Keratinocyte (primary cell): ENCODE measurements at regions not wholly inside any gene's neighbourhood (a gene's known extent, or its start where the extent isn't known, plus 50 kb on each side); places are given as distances from the start of the nearest gene placed in this dataset.

Source experiments
- DNase-seq: peaks from one replicate; pipeline ENCODE4 v3.0.0-alpha.2; 2011; ENCODE audit warnings: low read depth, missing footprints, low spot score
- FAIRE-seq: peaks from 2 replicates; lab custom pipeline; 2011; peaks lifted over from hg19 to GRCh38; lab: Jason Lieb, UNC
- H2AFZ ChIP-seq: 2 replicates; pipeline ENCODE4 v1.6.0; 2012; ENCODE audit warnings: low read length, control low read depth, inconsistent platforms; ENCODE audit not compliant: control insufficient read depth
- H3K27ac ChIP-seq: 2 replicates; pipeline ENCODE4 v1.5.1; 2011; ENCODE audit warnings: low read length; ENCODE audit not compliant: control insufficient read depth, insufficient read depth
- H3K27me3 ChIP-seq: 3 replicates; pipeline ENCODE4 v1.6.0; 2011; ENCODE audit warnings: low read length; ENCODE audit not compliant: control insufficient read depth, insufficient read depth; ENCODE audit errors: extremely low read depth
- H3K36me3 ChIP-seq, 2 experiments: 2 replicates in 1 of 2; 3 replicates in 1 of 2; pipeline ENCODE4 v1.5.1; 2011; ENCODE audit warnings: low read length in 2 of 2, mild to moderate bottlenecking in 1 of 2; ENCODE audit not compliant: control insufficient read depth in 2 of 2, insufficient read depth in 2 of 2; ENCODE audit errors: extremely low read depth in 1 of 2
- H3K4me1 ChIP-seq: 3 replicates; pipeline ENCODE4 v1.5.1; 2011; ENCODE audit warnings: low read length; ENCODE audit not compliant: control insufficient read depth, insufficient read depth; ENCODE audit errors: extremely low read depth
- H3K4me2 ChIP-seq: 3 replicates; pipeline ENCODE4 v1.6.0; 2011; ENCODE audit warnings: low read depth, low read length; ENCODE audit not compliant: control insufficient read depth, insufficient read depth; ENCODE audit errors: extremely low read depth
- H3K4me3 ChIP-seq, 3 experiments: fragments of 200-600 bp in 1 of 3; sonication (generic) in 1 of 3; 2 replicates in 2 of 3; 3 replicates in 1 of 3; pipeline ENCODE4 v1.5.1; 2011 to 2016; ENCODE audit warnings: low read length in 3 of 3, mild to moderate bottlenecking in 3 of 3, control low read depth in 2 of 3, inconsistent platforms in 1 of 3, low read depth in 1 of 3, mixed read lengths in 1 of 3, mixed run types in 1 of 3, moderate library complexity in 1 of 3; ENCODE audit not compliant: control insufficient read depth in 2 of 3, insufficient read depth in 2 of 3; ENCODE audit errors: extremely low read depth in 1 of 3
- H3K79me2 ChIP-seq: 2 replicates; pipeline ENCODE4 v1.6.0; 2012; ENCODE audit warnings: low read length; ENCODE audit not compliant: control insufficient read depth, insufficient read depth
- H3K9ac ChIP-seq: 3 replicates; pipeline ENCODE4 v1.6.0; 2011; ENCODE audit warnings: low read length; ENCODE audit not compliant: control insufficient read depth, insufficient read depth; ENCODE audit errors: extremely low read depth
- H3K9me1 ChIP-seq: 3 replicates; pipeline ENCODE4 v1.6.0; 2011; ENCODE audit warnings: low read length; ENCODE audit not compliant: control insufficient read depth, insufficient read depth; ENCODE audit errors: extremely low read depth
- H3K9me3 ChIP-seq: 2 replicates; pipeline ENCODE4 v1.5.1; 2012; ENCODE audit warnings: low read depth, low read length; ENCODE audit not compliant: control insufficient read depth
- H4K20me1 ChIP-seq: 3 replicates; pipeline ENCODE4 v1.6.0; 2011; ENCODE audit warnings: low read length; ENCODE audit not compliant: control insufficient read depth, insufficient read depth; ENCODE audit errors: extremely low read depth
- CTCF ChIP-seq, 3 experiments: IDR thresholded peaks in 1 of 3; conservative IDR thresholded peaks in 1 of 3; optimal IDR thresholded peaks in 1 of 3; 2 replicates in 2 of 3; 3 replicates in 1 of 3; pipeline versions ENCODE3 to v1.5.1; 2011; ENCODE audit warnings: low read length in 3 of 3, mild to moderate bottlenecking in 3 of 3, moderate library complexity in 2 of 3, control low read depth in 1 of 3, inconsistent platforms in 1 of 3; ENCODE audit not compliant: insufficient read depth in 2 of 3; ENCODE audit errors: extremely low read depth in 1 of 3
- EZH2 ChIP-seq: IDR thresholded peaks from one replicate; pipeline ENCODE4 v1.6.1; 2012; ENCODE audit warnings: inconsistent platforms, mild to moderate bottlenecking, low read length, moderate library complexity
- dilution Hi-C: fragments of 300-500 bp; cut with MboI; formaldehyde crosslinking; loops from one replicate; pipeline ENCODE4 v1.7.0; 2020; ENCODE audit warnings: low sequenced_read_pairs; ENCODE audit not compliant: extremely low pct_ligation_motif_present

GRCh38 chr12:34336619-34337465 lies 314.5 kb downstream of the ALG10 start:
- no peak overlapping the region for H3K27ac ChIP-seq
- H4K20me1 ChIP-seq: no peaks in the 10 kb centered on the region
- no peak overlapping the region for H3K4me3 ChIP-seq
- H2AFZ ChIP-seq: no peak overlapping the region
- no peak for TF ChIP-seq CTCF (optimal IDR thresholded peaks at IDR 0.05 in 1 of 3, IDR thresholded peaks at IDR 0.05 in 1 of 3, conservative IDR thresholded peaks at IDR 0.05 in 1 of 3; ENCODE audit: extremely low read depth in 1 of 3, insufficient read depth in 2 of 3, low read length in 3 of 3)
- TF ChIP-seq EZH2: no peak
- no peak overlapping the region for H3K9ac ChIP-seq
- H3K27me3 ChIP-seq: no peaks in the 10 kb centered on the region
- H3K79me2 ChIP-seq: no peaks in the 10 kb centered on the region
- H3K9me3 ChIP-seq: peaks cover 1% of the 10 kb centered on the region
- H3K36me3 ChIP-seq: no peaks in the 10 kb centered on the region
- no peaks in the 10 kb centered on the region for H3K9me1 ChIP-seq
- FAIRE-seq: no peak
- H3K4me1 ChIP-seq: no peaks in the 10 kb centered on the region
- dilution Hi-C loops: no loop called here
- no peak overlapping the region for H3K4me2 ChIP-seq
- DNase-seq: no peak

GRCh38 chr12:34338751-34339150 lies 316.5 kb downstream of the ALG10 start:
- no peaks in the 10 kb centered on the region for H3K36me3 ChIP-seq
- no peak overlapping the region for H3K27ac ChIP-seq
- H3K4me1 ChIP-seq: no peaks in the 10 kb centered on the region
- H3K9ac ChIP-seq: no peak overlapping the region
- dilution Hi-C loops: no loop called here
- H3K4me3 ChIP-seq: no peak overlapping the region
- FAIRE-seq: no peak
- peaks cover 4% of the 10 kb centered on the region for H3K9me3 ChIP-seq
- no peak overlapping the region for H2AFZ ChIP-seq
- no peaks in the 10 kb centered on the region for H3K9me1 ChIP-seq
- H4K20me1 ChIP-seq: no peaks in the 10 kb centered on the region
- TF ChIP-seq EZH2: no peak
- no peak for TF ChIP-seq CTCF (optimal IDR thresholded peaks at IDR 0.05 in 1 of 3, IDR thresholded peaks at IDR 0.05 in 1 of 3, conservative IDR thresholded peaks at IDR 0.05 in 1 of 3; ENCODE audit: extremely low read depth in 1 of 3, insufficient read depth in 2 of 3, low read length in 3 of 3)
- H3K79me2 ChIP-seq: no peaks in the 10 kb centered on the region
- no peak for DNase-seq
- H3K4me2 ChIP-seq: no peak overlapping the region
- H3K27me3 ChIP-seq: no peaks in the 10 kb centered on the region
